ENCODE measurements at regions not wholly inside any gene's neighbourhood (a gene's known extent, or its start where the extent isn't known, plus 50 kb on each side); places are given as distances from the start of the nearest gene placed in this dataset.
"Not testable (repeated sequence)": the region's sequence is repeated elsewhere in the genome, so short reads cannot be mapped to it uniquely, and the experiment has no call there.

DNA sequence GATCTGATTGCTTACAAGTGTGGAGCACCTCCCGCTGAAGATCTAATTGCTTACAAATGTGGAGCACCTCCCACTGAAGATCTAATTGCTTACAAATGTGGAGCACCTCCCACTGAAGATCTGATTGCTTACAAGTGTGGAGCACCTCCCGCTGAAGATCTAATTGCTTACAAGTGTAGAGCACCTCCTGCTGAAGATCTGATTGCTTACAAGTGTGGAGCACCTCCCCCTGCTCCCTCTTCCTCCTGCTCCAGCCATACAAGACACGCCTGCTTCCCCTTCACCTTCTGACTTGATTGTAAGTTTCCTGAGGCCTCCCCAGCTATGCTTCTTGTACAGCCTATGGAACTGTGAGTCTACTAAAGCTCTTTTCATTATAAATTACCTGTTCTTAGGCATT is 1014.9 kb downstream of the SOCS6 start:
- DNase-seq (ENCODE audit: low read depth in 4 of 4, low spot score in 2 of 4), result not testable (repeated sequence)

DNA sequence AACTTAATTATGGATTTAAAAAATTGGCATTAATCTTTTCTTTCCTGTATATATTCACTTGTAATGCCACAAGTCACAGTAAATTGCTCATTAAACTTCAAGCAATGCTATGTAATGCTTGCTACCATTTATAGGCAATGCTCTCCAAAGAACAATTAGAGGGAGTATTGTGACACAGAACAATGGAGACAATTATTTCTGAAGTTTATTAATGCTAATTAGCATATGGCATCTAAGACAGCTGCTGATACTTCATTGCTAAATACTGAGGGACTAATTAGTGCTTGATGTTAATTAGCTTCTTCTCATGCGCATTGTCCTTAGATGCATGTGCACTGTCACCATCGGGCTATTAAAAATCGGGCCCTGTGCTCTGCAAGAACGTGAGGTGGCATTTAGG is 1012.8 kb downstream of the SOCS6 start:
- DNase-seq (ENCODE audit: low read depth in 4 of 4, low spot score in 2 of 4), result no peak

DNA sequence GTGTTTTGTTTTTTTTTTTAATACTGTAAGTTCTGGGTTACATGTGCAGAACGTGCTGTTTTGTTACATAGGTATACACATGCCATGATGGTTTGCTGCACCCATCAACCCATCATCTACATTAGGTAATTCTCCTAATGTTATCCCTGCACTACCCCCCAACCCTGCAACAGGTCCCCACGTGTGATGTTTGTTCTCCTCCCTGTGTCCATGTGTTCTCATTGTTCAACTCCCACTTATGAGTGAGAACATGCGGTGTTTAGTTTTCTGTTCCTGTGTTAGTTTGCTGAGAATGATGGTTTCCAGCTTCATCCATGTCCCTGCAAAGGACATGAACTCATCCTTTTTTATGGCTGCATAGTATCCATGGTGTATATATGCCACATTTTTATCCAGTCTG is 1005.4 kb downstream of the SOCS6 start:
- DNase-seq (ENCODE audit: low read depth in 4 of 4, low spot score in 2 of 4), result not testable (repeated sequence)

DNA sequence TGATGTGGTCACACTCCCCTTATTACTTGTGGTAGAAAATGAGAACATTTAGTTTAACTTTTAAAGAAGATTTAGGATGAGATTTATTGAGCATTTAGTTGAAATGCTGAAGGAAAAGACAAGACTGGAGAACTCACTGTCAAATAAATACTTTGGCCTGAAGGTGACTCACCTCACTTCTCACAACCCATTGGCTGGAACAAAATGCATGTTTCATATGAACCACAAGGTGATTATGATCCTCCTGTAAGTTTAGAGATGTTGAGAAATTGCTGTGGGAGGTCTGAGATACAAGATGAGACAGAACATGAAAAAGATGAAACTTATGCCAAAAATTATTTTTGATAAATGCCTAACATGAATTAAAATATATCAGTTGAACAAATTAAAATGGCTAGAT is 1004.5 kb downstream of the SOCS6 start:
- no peak for DNase-seq (ENCODE audit: low read depth in 4 of 4, low spot score in 2 of 4)

DNA sequence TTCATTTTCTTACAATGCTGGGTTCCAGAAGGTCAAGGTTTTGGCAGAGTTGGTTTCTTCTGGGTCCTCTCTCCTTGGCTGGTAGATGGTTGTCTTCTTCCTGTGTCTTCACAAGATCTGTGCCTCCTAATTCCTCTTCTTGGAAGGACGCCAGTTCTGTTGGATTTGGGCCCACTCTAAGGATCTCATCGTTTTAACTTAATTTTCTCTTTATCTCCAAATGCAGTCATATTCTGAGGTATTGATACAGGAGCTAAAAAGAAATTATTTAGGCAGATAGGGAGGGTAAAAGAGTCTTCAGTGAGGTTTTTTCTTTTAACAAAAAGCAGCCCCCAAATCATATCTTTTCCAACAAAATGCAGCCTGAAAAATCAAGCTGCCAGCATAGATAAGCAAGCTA is 998.4 kb downstream of the SOCS6 start:
- no peak for DNase-seq (ENCODE audit: low read depth in 4 of 4, low spot score in 2 of 4)

DNA sequence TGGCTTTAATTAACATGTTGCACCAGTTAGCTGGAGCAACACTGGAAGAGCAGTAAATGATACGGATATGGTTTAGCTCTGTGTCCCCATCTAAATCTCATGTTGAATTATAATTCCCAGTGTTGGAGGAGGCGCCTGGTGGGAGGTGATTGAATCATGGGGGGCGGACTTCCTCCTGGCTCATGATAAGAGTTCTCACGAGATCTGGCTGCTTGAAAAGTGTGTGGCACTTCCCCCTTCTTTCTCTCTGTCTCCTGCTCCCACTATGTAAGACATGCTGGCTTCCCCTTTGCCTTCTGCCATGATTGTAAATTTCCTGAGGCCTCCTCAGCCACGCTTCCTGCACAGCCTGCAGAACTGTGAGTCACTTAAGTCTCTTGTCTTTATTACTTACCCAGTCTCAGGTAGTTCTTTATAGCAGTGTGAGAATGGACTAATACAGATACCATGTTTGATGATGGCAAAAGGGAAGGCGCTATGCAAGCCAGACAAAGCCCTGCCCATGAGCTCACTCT is 963.6 kb downstream of the SOCS6 start:
- no peak for DNase-seq (ENCODE audit: low read depth in 4 of 4, low spot score in 2 of 4)

DNA sequence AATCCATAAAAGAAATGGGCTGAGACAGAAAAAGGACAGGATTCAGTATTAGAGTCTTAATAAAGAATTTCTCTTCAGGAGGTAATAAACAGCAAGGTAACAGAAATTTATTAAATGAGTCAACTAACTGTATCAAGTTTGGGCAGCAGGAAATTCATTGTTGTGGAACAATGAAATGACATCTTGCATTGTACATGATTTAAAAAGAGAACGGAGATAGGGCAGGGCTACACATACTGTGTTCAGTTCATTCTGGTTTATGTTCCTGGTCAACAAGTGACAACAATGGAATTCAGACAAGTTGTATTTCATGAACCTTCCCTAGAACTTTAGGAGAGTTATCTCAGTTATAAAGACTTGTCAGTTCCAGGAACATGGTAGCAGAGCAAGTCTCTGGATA is 961.3 kb downstream of the SOCS6 start:
- no peak for DNase-seq (ENCODE audit: low read depth in 4 of 4, low spot score in 2 of 4)

DNA sequence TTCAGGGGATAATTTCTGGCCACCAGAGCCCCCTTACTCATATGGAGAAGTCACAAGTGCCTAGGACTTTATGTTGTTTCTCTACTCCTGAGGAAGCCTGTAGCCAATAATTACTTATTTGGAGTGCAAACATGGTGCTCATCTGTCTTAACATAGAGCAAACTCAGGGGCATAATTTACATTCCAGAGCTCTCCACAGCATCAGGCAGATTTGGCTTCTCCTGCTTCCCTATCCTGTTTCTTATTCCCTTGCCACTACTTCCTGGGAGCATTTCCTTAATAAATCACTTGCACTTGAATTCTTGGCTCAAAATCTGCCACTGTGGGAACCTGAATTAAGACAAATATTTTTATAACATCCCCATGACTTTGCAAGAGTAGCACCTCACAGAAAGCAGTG is 960.9 kb downstream of the SOCS6 start:
- DNase-seq (ENCODE audit: low read depth in 4 of 4, low spot score in 2 of 4), result no peak

DNA sequence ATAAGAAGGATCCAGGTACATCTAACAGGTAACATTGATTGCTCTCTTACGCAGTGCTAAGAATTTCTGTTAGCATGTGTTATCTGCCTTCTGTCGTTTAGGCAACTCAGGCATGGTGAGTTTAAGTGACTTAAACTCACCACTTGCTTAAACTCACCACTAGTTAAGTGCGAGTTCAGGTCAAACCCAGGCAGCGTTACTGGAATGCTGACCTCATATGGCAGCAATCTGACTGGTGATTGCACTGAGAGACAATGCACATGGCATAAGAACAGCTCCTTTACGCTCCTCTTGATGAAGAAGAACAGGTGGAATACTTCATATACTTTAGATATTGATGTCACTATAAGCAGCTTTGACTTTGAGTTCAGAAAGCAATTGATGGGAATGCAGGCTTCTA is 954.1 kb downstream of the SOCS6 start:
- no peak for DNase-seq (ENCODE audit: low read depth in 4 of 4, low spot score in 2 of 4)

DNA sequence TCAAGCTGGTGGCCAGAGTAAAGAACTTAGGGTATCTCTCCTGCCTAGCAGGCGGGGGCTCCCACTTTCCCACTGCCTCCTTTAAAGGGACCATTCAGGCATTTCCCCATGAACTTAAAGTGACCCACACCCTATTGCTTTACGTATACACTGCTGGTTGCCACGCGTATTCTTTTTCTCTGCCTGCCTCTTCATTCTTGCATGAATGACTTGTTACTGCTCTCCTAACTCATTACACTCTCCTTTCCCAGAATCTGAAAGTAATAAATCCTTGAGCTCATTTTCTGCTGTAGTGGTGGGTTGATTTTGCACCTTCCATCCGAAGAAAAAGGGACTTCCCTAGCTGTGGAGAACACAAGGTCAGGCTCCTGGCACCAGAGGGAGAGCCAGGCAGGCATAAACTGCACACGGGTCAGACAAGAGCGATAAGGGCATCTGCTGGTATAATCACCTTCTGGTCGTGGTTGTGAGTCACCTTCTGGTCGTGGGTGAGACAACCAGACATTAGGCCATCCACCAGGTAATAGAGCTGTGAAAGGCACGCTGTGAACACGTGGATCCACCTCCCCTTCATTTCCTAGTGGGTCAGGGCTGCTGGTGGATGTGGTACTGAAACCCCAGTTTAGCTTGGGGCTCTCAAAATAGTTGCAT is 950.3 kb downstream of the SOCS6 start:
- no peak for DNase-seq (ENCODE audit: low read depth in 4 of 4, low spot score in 2 of 4)

DNA sequence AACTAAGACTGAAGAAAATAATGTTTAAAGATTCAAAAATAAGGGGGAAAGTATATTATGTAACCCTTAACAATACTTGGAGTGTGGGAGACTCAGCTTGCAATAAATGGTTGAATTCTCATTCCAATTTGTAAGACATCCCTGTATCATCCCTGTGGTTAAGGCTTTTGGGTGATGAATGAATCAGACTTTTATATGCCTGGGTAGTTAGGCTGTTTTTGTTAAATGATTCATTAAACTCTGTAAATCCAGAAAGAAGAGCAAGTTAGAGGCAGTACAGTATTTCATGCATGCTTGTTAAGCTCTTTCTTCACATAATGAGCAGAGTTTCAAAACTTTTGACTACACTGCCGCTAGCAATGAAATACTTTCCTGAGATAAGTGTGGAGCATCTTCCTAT is 948.8 kb downstream of the SOCS6 start:
- DNase-seq (ENCODE audit: low read depth in 4 of 4, low spot score in 2 of 4), result no peak

DNA sequence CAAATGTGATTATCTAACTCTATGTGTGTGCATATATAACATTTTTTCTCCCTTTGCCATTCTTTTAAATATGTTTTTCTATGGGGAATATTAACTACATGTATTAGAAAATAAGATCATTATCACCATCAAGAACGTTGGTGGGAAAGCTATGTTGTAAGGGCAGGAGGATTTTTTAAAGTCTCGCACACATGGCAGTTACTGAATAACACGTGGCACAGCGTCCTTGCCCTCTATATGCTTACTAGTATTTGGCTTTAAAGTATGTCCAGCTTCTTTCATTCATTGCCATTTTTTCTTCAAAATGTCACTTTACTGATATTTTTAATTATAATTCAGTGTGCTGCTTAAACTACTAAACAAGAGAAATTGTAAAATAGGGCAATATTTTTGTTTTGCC is 944.3 kb downstream of the SOCS6 start:
- no peak for DNase-seq (ENCODE audit: low read depth in 4 of 4, low spot score in 2 of 4)

DNA sequence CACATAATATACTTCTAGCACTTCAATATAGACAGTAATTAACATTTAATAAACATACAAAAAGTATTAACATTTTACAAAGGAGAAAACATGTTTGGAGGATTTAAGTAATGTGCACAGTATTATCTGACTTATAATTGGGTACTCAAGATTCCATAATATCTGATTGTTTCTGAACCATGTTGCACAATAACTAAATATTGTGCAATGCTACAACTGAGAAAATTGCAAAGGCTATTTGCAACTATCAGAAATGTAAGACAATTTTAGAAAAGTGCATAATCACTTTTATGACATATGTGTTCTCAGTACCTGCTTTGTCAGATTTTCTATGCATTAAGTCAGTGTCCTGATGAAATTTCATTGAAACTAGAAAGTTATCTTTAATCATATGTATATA is 934.6 kb downstream of the SOCS6 start:
- DNase-seq (ENCODE audit: low read depth in 4 of 4, low spot score in 2 of 4), result no peak

DNA sequence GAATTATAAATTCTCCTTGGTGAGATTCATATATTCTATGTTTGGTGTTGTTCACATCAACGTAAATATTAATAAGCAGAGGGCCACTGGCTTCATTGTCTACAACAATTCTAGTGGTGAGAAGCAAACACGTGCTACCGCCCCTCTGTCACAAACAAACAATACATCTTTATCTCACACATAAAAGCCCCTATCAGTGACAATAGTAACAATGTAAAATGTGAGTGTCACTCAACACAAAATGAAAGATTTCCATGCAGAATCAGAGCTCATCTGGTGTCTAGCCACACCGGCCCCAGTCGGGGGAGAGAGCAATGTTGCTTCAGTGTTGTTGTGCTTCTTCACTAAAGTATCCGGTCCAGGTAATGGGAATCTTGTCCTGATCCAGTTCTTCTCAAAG is 932.6 kb downstream of the SOCS6 start:
- no peak for DNase-seq (ENCODE audit: low read depth in 4 of 4, low spot score in 2 of 4)

DNA sequence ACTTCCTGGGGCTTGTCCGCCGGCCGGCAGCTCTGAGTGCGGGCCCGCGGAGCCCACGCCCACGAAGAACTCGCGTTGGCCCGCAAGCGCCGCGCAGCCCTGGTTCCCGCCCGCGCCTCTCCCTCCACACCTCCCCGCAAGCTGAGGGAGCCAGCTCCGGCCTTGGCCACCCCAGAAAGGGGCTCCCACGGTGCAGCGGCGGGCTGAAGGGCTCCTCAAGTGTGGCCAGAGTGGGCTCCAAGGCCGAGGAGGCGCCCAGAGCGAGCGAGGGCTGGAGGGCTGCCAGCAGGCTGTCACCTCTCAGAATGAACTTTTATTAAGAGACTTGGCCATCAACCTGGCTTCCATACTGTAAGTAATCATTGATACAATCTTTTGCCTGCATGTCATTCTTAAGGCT is 923.9 kb downstream of the SOCS6 start:
- DNase-seq (ENCODE audit: low read depth in 4 of 4, low spot score in 2 of 4), result not testable (repeated sequence)

DNA sequence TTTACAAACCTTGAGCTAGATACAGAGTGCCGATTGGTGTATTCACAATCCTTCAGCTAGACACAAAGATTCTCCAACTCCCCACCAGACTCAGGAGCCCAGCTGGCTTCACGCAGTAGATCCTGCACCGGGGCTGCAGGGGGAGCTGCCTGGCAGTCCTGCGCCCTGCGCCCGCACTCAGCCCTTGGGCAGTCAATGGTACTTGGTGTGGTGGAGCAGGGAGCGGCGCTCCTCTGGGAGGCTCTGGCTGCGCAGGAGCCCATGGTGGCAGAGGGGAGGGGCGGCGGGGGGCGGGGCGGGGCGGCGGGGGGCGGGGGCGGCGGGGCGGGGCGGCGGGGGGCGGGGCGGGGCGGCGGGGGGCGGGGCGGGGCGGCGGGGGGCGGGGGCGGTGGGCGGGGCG is 923.4 kb downstream of the SOCS6 start:
- no peak for DNase-seq (ENCODE audit: low read depth in 4 of 4, low spot score in 2 of 4)

DNA sequence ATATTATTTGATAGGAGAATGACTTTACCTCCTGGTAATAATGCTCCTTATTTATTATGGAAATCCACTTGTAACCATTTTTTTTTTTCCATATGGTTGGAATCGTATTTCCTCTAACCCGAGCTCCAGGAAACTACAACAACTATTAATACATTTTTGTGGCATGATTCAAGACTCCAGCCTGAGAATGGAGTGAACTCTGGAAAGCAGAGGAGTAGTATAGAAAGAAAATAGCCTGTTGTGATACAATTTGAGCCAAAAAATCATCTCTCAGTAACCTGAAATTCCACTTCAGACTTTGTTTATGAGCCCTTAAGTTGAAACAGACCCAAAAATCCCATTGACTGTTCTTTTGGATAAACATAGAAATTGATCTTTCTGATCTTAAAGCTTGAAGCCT is 921.1 kb downstream of the SOCS6 start:
- DNase-seq (ENCODE audit: low read depth in 4 of 4, low spot score in 2 of 4), result no peak

DNA sequence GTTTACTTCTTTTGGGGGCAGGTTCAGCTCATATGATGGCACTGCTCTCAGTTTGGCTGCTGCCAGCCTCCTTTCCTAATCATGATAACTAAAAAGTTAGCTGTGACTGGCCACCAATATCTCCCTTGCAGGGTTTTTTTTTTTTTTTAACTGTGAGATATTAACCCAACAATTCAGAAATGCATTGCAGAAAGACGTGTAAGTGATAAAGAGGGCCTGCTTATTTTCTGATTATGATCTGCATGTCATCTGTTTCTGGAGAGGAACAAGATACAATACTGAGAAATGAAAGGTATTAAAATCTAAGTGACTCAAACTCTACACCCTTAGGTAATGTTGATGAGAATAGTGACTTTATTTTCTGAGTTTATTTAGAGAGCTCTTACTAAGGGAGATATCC is 905.6 kb downstream of the SOCS6 start:
- no peak for DNase-seq (ENCODE audit: low read depth in 4 of 4, low spot score in 2 of 4)

DNA sequence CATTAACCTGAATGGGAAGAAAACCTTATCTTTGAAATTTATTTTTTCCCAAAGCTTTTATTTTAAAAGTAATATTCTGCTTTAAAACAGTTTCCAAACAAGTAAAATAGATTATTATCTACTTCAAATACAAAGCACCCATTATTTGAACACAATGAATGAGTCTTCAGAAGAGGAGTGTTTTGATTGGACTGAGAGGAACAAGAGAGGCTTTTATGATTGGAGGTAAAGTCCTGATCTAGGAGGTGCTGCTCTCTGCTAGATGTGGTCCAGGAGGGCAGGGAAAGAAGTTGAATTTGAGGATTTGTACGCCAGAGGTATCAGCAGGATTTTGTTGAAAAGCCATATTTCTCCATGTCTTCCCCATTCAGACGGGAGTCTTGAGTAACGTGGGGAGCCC is 900.7 kb downstream of the SOCS6 start:
- no peak for DNase-seq (ENCODE audit: low read depth in 4 of 4, low spot score in 2 of 4)

DNA sequence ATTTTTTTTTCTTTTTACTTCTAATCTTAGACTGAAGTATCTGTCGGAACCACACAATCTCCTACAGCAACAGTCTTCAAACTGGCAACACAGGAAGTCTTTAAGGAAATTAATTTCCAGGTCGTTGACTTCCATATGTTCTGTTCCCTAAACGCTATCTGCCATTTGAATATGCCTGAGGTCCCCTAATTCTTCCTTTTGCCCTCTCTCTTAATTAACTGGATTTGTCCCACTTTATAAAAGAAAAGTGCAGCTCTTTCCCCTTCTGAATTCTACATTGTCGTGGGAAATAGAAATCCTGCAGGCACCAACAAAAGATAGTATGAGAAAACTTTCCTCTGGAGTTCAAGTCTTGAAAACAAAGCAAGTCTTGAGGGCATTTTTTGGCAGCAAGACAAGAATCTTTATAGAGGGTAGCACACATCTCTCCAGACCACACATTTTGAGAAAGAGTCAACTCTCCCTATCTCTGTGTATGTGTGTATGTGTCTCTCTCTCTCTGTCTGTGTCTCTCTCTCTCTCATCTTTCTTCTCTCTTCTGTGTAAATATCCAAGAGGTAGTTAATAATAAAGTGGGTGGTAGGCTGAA is 879.8 kb downstream of the SOCS6 start:
- no peak for DNase-seq (ENCODE audit: low read depth in 4 of 4, low spot score in 2 of 4)

DNA sequence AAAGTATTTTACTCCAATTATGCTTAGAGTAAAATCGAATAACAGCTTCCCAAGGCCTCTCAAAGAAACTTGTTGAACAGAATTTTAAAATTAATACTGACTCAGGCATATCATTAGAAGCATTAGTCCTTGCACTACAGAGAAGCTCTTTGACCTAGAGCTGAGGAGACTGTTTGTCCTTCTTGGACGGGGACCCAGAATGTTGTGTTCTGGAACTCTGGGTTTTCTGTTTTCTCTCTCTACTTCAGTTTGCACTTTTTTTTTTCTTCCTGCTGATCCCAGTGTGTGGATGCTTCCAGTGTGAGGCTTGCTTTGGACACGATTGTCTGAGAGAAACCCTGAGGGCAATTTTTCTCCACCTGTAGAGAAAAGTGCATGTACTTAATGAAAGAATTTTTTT is 847.6 kb downstream of the SOCS6 start:
- DNase-seq (ENCODE audit: low read depth in 4 of 4, low spot score in 2 of 4), result no peak

DNA sequence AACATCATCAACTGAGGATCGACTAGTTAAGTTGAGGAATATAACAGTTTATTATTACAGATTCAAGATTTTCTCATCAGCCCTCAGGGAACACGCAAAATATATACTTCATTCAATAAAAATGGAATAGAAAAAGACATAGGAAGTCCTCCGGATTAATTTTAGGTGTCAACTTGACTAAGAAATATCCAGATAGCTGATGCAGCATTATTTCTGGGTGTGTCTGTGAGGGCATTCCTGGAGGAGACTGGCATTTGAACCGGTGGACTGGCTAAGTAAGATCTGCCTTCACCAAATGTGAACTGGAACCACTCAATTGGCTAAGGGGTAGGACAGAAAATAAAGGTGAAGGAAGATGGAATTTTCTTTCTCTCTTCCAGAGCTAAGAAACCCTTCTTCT is 845.3 kb downstream of the SOCS6 start:
- no peak for DNase-seq (ENCODE audit: low read depth in 4 of 4, low spot score in 2 of 4)

DNA sequence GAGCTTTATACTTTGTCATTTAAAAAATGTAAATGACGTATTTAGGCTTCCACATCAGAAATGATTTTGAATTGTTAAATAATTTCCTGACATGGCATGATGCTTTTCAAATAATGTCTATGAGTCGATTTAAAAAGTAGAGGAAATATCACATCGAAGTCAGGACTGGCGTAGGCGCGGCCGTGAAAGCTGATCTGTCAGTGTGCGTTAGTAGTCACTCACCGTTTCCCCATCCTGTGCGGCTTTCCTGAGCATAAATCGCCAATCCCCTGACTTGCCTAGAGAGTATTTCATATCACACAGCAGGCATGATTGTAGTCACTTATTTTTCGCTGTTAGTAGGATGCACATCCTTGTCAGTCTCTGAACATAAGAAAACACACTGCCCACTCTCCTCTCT is 843.1 kb downstream of the SOCS6 start:
- no peak for DNase-seq (ENCODE audit: low read depth in 4 of 4, low spot score in 2 of 4)

Measured in left renal cortex interstitium (tissue), 4 donors.